ENCODE measurements at regions not wholly inside any gene's neighbourhood (a gene's known extent, or its start where the extent isn't known, plus 50 kb on each side); places are given as distances from the start of the nearest gene placed in this dataset.

GRCh38 chr7:68429411-68430117, 1168.7 kb upstream of the AUTS2 start:
- DNase-seq (ENCODE audit: low read depth in 2 of 2): no peak

GRCh38 chr7:68432585-68432984, 1165.7 kb upstream of the AUTS2 start:
- DNase-seq (ENCODE audit: low read depth in 2 of 2): peak; percentile 25 to 28

DNA sequence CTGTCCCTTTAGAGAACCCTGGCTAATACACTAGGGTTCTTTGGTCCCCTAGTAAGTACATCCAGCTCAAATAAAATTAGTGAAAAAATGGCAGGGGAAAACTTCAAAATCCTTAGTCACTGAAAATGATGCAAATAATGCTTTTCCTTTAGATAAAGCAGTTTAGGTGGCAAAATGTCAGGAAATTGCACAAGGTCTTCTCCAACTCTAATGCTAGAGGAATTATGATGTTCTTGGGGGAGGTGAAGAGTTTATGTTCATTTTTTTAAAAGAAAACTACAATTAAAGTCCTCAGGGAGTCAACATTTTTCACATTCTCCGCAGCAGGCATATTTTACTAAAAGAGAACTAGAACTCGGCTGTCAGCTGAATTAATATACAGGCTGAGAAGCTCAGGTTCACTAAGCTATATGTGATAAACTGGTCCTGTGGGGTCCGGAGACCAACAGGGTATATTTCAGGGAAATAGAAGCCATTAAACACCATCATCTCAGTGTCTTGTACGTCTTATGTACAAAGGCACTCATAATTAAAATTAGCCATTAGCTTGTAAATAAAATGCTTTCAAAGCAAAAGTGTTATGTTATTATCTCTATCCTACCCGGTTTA, 1164.7 kb upstream of the AUTS2 start:
- DNase-seq (ENCODE audit: low read depth in 2 of 2): peak; percentile 81 to 84

- DNase-seq (ENCODE audit: low read depth in 2 of 2): no peak
These were observed 1163.4 kb upstream of the AUTS2 start for GRCh38 chr7:68434857-68435256.

- DNase-seq (ENCODE audit: low read depth in 2 of 2): no peak
These were observed 1160.3 kb upstream of the AUTS2 start for GRCh38 chr7:68438016-68438415.

DNA sequence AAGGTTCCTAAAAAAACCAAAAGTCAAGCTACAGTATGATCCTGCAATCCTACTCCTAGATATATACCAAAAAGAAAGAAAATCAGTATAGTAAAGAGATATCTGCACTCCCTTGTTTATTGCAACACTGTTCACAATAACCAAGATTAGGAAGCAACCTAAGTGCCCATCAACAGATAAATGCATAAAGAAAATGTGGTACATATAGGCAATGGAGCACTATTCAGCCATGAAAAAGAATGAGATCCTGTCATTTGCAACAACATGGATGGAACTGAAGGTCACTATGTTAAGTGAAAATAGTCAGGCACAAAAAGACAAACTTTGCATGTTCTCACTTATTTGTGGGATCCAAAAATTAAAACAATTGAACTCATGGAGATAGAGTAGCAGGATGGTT, 1159.5 kb upstream of the AUTS2 start:
- no peak for DNase-seq (ENCODE audit: low read depth in 2 of 2)

GRCh38 chr7:68439897-68440296, 1158.4 kb upstream of the AUTS2 start:
- no peak for DNase-seq (ENCODE audit: low read depth in 2 of 2)

- no peak for DNase-seq (ENCODE audit: low read depth in 2 of 2)
These were observed 1157.4 kb upstream of the AUTS2 start for GRCh38 chr7:68440866-68441265.

DNA sequence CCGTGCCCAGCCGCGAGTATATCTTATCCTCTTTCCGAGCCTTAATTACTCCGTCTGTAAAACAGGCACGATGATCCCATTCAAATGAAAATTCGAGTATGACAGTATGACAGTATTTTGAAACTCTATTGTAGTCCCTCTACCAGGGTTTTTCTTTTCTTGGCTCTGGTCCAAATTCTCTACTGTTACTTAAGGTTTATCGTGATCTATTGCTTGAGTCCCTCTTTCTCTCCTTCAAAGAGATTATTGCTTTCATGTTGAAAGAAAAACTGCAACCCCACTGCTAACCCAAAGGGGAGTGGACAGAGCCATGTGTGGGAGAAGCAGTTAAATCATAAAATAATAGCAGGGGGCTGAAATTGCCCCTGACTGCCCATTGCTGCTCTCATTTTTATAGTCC, 1156.6 kb upstream of the AUTS2 start:
- no peak for DNase-seq (ENCODE audit: low read depth in 2 of 2)

- DNase-seq (ENCODE audit: low read depth in 2 of 2): no peak
These were observed 1155.2 kb upstream of the AUTS2 start for GRCh38 chr7:68442931-68443631.

DNA sequence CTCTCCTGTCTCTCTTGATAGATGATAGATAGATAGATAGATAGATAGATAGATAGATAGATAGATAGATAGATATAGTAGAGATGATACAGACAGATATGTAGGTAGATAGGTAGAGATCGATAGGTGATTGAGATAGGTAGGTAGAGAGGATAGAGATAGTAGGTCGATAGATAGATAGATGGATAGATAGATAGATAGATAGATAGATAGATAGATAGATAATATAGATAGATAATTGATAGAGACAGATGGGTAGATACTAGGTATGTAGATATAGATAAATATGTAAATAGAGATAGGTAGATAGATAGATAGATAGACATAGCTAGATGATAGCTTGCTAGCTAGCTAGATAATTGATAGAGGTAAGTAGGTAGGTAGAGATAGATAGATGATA, 1154.2 kb upstream of the AUTS2 start:
- no peak for DNase-seq (ENCODE audit: low read depth in 2 of 2)

GRCh38 chr7:68444956-68445355, 1153.3 kb upstream of the AUTS2 start:
- DNase-seq (ENCODE audit: low read depth in 2 of 2): no peak

DNA sequence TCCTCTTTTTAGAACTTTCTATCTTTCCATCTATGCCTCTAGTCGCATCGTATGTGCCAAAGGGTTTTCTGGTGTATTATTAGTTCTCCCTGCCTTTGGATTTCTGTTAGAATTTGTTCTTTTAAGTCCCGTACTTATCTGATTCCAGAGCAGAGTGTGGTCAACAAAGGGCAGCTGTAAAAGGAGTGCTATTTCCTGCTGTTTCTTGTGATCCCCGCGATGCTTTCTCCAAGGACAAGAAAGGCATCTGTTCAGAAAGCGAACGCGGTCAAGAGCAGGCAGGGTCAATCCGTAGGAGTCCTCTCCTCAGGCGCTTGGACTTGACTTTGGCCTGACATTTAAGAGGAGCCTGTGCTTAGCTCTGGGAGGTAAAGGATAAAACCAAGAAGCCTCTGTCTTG, 1152.1 kb upstream of the AUTS2 start:
- DNase-seq (ENCODE audit: low read depth in 2 of 2): no peak

DNA sequence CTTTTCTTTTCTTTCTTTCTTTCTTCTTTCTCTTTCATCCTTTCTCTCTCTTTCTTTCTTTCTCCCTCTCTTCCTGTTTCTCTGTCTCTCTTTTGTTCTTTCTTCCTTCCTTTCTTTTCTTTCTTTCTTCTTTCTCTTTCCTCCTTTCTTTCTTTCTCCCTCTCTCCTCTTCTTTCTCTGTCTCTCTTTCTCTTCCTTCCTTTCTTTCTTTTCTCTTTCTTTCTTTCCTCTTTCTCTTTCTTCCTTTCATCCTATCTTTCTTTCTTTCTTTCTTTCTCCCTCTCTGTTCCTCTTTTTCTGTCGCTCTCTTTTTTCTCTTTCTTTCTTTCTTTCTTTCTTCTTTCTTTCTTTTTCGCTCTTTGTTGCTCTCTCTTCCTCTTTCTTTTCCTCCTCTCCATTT, 1149.2 kb upstream of the AUTS2 start:
- no peak for DNase-seq (ENCODE audit: low read depth in 2 of 2)

DNA sequence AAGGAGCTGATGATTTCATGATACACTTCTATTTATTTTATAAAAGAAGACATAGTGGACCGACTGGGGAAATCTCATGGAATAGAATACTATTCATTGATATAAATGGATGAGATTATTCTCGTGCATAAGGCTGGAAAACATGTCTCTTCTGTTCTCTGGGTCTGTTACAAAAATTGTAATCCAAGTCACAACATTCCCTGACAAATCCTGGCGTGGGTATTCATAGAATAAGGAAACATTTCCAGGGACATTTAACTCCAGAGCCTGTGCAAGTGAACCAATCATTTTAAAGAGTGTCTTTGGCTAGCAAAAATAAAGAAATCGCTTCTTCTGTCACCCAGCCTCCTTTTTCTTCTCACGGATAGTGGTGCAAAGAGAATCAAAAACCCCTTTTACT, 1148.5 kb upstream of the AUTS2 start:
- DNase-seq (ENCODE audit: low read depth in 2 of 2): no peak

DNA sequence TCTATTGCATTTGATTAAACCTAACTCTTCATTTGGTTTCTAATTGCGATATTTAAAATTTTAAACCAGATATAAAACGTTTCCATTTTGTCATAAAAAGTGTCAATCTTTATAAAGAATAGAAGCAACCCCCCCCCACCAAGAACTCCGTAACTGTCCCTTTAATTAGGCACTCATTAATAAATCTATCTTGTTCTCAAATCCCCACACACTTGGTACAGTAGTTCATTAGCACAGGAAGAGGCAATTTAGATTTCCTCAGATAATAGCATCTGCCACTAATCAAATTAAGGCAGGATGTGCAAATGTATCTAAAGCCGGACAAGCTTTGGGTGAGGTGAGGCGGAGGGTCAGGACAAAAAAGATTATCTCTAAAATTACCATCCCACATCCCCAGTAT, 1143.3 kb upstream of the AUTS2 start:
- DNase-seq (ENCODE audit: low read depth in 2 of 2): no peak

DNA sequence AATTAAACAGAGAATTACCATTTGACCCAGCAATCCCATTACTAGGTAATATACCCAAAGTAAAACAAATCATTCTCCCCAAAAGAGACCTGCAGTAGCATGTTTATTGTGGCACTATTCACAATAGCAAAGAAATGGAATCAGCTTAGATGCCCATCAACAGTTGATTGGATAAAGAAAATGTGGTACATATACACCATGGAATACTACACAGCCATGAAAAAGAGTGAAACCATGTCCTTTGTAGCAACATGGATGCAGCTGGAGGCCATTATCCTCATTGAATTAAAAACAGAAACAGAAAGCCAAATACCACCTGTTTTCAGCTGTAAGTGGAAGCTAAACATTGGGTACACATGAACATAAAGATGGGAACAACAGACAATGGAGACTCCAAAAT, 1141.8 kb upstream of the AUTS2 start:
- DNase-seq (ENCODE audit: low read depth in 2 of 2): no peak

- DNase-seq (ENCODE audit: low read depth in 2 of 2): no peak
These were observed 1140.8 kb upstream of the AUTS2 start for GRCh38 chr7:68457481-68457880.

GRCh38 chr7:68458010-68458908, 1140.0 kb upstream of the AUTS2 start:
- DNase-seq (ENCODE audit: low read depth in 2 of 2): peak; percentile 35 to 36

GRCh38 chr7:68461430-68461829, 1136.8 kb upstream of the AUTS2 start:
- peak; percentile 73 to 77 for DNase-seq (ENCODE audit: low read depth in 2 of 2)

- no peak for DNase-seq (ENCODE audit: low read depth in 2 of 2)
These were observed 1127.3 kb upstream of the AUTS2 start for GRCh38 chr7:68470836-68471435.

- no peak for DNase-seq (ENCODE audit: low read depth in 2 of 2)
These were observed 1125.6 kb upstream of the AUTS2 start for GRCh38 chr7:68472688-68473087.

Data from fibroblast of skin of left quadriceps (primary cell).